ENCODE measurements at regions not wholly inside any gene's neighbourhood (a gene's known extent, or its start where the extent isn't known, plus 50 kb on each side); places are given as distances from the start of the nearest gene placed in this dataset.

- no peak overlapping the region for H3K4me3 ChIP-seq
- DNase-seq (no peak), FAIRE-seq (no peak), ATAC-seq (peak in 1 of 4 donors; percentile 23)
- H3K9me3 ChIP-seq: no peaks in the 10 kb centered on the region
- intact Hi-C loops (cut with DNase I): no loop called here
- H3K36me3 ChIP-seq: no peaks in the 10 kb centered on the region
- no peaks in the 10 kb centered on the region for H3K27me3 ChIP-seq
- H3K27ac ChIP-seq: no peak overlapping the region
- H3K4me1 ChIP-seq: no peaks in the 10 kb centered on the region
- WGBS, 2 donors: 58 to 89% methylated on average over 9 of the region's 9 CpGs
- TF ChIP-seq CTCF (IDR thresholded peaks at IDR 0.05): no peak
These were observed 126.1 kb upstream of the FOXF1 start for GRCh38 chr16:86384263-86384649.

GRCh38 chr16:86384980-86385379, 125.3 kb upstream of the FOXF1 start:
- ATAC-seq (no peak), FAIRE-seq (no peak), DNase-seq (no peak)
- H3K4me3 ChIP-seq: no peak overlapping the region
- intact Hi-C loops (cut with DNase I): no loop called here
- no peaks in the 10 kb centered on the region for H3K36me3 ChIP-seq
- H3K27me3 ChIP-seq: no peaks in the 10 kb centered on the region
- H3K27ac ChIP-seq: no peak overlapping the region
- H3K4me1 ChIP-seq: no peaks in the 10 kb centered on the region
- 82 to 92% methylated on average over 10 of the region's 10 CpGs for WGBS, 2 donors
- H3K9me3 ChIP-seq: no peaks in the 10 kb centered on the region
- TF ChIP-seq CTCF (IDR thresholded peaks at IDR 0.05): no peak

DNA sequence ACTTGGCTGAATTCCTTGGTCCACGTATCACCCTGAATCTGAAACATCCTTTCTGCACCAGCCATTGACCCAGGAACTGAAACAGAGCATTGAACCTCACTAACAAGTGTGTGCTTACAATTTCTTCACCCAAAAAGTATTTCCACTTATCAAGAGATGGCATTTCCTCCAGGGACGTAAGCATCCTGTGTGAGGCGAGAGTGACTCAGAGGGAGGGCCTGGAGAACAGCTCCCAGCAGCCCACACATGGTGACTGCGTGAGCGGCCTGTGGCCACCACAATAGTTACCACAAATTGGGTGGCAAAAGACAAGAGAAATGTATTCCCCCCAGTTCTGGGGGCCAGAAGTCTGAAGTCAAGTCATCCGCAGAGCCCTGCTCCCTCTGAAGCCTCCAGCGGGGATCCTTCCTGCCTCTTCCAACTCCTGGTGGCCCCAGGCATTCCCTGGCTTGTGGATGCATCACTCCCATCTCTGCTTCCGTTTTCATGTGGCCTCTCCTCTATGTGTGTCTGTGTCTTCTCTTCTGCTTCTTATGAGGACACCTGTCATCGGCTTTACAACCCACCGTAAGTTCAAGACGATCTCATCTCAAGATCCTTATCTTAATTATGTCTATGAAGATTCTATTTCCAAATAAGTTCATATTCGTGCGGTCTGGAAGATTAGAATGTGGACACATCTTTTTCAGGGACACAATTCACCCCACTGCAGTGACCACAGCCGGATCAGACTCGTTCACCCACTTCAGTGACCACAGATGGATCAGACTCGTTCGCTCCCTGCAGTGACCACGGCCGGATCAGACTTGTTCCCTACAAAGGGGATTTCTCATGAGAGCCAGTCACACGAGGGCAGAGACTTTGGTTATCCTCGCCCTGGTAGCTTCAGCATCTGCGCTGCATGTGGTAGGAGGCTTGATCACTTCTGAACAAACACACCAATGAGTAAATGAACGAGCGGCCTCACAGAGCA, 122.6 kb upstream of the FOXF1 start:
- Histone ChIP-seq H3K27me3 (no peaks in the 10 kb centered on the region), H3K36me3 (no peaks in the 10 kb centered on the region), H3K27ac (no peak overlapping the region), H3K4me1 (no peaks in the 10 kb centered on the region), H3K4me3 (no peak overlapping the region), H3K9me3 (no peaks in the 10 kb centered on the region)
- intact Hi-C loops (cut with DNase I): no loop called here
- no peak for TF ChIP-seq CTCF (IDR thresholded peaks at IDR 0.05)
- 85 to 86% methylated on average over 24 of the region's 24 CpGs for WGBS, 2 donors
- DNase-seq: no peak
- no peak for ATAC-seq
- no peak for FAIRE-seq

DNA sequence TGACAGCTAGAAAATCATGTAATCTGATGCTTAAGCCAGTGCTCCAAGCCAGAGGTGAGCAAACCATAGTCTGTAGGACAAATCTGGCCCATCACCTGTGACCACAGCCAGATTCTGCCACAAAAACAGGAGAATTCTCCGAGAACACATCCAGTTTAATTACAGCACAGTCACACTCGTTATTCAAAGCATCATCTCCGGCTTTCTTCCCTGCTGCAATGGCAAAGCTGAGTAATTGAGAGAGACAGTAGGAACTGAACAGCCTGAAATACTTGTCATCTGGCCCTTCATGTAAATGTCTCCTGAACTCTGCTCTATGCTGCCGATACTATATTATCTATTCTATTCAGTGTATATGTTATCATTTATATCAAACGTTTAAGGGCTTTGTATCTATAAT, 121.4 kb upstream of the FOXF1 start:
- 48 to 53% methylated on average over 5 of the region's 5 CpGs for WGBS, 2 donors
- Histone ChIP-seq H3K27ac (no peak overlapping the region), H3K9me3 (no peaks in the 10 kb centered on the region), H3K4me3 (no peak overlapping the region), H3K27me3 (no peaks in the 10 kb centered on the region), H3K4me1 (no peaks in the 10 kb centered on the region), H3K36me3 (no peaks in the 10 kb centered on the region)
- DNase-seq (no peak), ATAC-seq (no peak), FAIRE-seq (no peak)
- TF ChIP-seq CTCF (IDR thresholded peaks at IDR 0.05): no peak
- intact Hi-C loops (cut with DNase I): no loop called here

Measured in pancreas (tissue), 10 donors.